IPS DF 19.7 (cell line): ENCODE measurements at regions not wholly inside any gene's neighbourhood (a gene's known extent, or its start where the extent isn't known, plus 50 kb on each side); places are given as distances from the start of the nearest gene placed in this dataset.

Experiments
- DNase-seq: peaks from one replicate; pipeline ENCODE4 v3.0.0-alpha.2; 2013; ENCODE audit warnings: low read depth, low spot score

DNA sequence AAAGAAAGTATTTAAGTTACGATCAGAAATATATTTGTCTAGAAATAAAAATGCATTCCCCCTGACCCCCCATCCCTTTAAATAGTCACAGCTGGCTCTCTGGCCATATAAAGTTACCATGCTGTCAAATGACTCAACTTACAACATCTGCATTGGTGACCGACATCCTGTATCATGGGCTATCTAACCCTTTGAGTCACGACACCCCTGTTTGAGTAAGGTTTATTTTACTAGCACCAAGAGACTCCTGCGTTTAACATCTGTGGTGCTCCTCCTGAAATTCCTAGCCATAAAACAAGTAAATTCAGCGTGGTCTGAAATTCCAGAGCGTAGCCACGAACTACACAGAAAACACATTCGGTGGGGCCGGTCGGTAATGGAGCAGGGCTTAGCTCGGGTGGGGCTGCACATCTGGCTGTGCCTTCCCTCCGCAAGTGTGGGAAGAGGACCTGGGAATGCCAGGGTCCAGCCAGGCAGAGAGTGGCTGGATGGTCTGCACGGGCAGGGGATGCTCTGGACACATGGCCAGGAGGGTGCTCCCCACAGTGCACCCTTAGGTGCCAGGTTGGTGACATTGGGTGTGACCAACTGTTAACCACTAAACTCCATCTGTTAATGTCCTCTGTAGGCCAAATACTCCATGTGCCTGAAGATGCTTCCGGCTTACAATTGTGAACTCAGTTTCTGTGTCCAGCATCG is 53.0 kb upstream of the CLDN14 start:
- no peak for DNase-seq

DNA sequence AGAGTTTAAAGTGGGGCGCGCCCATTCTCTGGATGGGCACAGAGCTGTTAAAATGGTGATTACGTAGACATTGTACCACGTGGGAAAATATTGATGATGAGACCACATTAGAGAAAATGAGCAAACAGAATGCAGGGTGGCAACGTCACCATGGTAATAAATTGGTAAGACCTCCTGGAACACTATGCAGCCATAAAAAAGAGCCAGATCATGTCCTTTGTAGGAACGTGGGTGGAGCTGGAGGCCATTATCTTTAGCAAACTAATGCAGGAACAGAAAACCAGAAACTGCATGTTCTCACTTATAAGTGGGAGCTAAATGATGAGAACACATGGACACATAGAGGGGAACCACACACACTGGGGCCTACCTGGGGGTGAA is 53.5 kb upstream of the CLDN14 start:
- no peak for DNase-seq

DNA sequence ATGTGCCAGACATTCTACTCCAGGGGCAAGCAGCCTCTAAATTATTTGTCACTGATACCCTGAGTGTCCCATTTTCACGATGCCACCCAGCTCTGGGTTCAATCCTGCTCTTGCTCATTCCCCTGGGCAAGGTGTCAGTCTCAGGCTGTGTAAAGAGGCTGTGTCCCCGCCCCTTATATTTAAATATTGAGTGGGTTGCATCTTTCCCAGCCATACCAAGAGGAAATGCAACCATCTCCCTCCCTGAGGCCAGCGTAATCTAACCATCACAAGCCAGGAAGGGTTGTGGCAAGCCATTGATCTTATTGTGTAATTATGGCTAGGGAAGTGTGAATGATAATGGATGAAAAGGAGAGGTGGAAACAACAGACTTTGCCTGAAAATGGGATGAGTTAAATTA is 54.7 kb upstream of the CLDN14 start:
- DNase-seq = no peak

DNA sequence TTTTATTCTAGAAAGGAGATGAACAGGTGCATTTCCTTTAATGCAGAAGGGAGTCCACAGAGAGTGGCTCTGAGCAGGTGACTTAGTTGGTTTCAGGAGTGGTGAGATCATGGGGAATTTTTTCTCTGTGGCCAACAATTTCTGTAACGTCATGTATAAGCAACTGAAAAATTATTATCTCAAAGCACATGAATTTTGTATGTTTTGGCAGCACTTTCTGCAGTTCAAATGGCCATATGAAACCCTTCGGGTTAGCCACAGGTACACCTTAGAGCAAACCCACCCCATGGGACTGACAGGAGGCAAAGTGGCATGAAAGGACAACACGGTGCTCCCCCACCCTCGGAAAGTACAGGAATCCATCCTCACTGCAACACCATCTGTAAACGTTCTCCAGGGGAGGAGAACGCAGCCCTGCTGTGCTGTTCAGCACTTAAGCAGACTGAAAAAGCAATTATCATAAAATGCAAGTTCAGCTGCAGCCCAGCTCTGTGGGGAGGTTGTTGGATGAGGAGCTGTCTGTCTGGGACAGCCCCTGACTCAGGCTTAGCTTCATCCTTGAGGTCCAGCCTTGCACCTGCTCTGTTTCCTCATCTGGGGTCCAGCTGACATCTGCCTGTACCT is 55.8 kb upstream of the CLDN14 start:
- DNase-seq = no peak

DNA sequence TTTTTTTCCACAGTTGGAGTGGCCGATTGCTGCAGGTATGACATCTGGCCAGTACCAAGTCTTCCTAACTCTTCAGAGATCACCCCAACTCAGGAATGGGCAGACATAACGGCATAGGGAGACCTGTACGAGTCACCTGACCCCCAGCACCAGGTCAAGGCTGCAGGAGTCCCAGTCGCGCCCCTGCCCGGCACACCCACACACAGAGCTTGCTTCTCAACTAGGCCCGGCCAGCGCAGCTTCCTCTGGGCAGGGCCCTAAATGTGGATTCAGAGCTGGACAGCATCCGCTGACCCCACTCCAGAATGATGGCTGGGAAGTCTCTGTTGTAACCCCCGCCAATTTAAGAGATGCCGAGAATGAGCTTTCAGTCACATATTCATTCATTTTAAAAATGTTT is 58.8 kb upstream of the CLDN14 start:
- DNase-seq = no peak

DNA sequence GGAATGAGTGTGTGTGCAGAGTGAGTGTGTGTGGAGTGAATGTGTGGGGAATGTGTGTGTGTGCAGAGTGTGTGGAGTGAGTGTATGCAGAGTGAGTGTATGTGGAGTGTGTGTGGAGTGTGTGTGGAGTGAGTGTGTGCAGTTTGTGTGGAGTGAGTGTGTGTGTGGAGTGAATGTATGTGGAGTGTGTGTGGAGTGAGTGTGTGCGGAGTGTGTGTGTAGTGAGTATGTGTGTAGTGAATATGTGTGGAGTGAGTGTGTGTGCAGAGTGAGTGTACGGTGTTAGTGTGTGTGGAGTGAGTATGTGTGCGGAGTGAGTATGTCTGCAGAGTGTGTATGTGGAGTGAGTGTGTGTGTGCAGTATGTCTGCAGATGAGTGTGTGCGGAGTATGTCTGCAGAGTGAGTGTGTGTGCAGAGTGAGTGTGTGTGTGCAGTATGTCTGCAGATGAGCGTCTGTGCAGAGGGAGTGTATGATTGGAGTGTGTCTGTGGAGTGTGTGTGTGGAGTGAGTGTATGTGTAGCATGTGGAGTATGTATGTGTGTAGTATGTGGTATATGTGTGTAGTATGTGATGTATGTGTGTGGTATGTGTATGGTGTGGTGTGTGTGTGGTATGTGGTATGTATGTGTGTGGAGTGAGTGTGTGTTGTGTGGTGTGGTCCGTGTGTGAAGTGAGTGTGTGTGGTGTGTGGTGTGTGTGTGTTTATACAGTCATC is 59.7 kb upstream of the CLDN14 start:
- DNase-seq = no peak

DNA sequence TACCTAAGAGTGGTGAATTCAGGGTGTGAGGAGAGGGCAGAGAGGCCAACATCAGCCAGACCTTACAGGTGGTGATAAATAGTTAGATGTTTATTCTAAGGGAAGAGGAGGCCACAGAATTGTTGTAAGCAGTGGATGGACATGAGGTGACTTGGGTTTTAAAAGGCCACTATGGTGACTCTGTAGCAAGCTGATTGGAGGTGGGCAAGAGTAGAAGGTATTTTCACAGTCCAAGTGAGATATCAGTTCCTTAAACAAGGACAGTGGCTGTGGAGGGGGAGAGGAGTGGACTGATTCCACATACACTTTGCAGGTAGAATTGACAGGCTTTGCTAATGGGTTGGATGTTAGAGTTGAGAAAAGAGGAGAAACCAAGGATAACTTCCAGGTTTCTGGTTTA is 60.8 kb upstream of the CLDN14 start:
- DNase-seq = no peak

DNA sequence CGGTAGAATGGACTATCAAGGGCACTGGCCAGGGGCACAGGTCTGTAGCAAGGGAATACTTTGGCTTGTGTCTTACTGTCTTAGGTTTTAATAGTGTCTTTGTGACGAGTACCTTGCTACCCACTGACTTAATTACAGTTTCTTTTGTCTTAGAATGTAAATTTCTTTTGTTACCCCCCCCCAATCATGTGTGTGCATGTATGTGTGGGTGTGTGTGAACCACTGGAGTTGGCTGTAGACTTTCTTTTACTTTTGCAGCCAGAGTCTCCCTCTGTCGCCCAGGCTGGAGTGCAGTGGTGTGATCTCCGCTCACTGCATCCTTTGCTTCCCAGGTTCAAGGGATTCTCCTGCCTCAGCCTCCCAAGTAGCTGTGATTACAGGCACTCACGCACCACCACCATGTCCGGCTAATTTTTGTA is 61.8 kb upstream of the CLDN14 start:
- no peak for DNase-seq

DNA sequence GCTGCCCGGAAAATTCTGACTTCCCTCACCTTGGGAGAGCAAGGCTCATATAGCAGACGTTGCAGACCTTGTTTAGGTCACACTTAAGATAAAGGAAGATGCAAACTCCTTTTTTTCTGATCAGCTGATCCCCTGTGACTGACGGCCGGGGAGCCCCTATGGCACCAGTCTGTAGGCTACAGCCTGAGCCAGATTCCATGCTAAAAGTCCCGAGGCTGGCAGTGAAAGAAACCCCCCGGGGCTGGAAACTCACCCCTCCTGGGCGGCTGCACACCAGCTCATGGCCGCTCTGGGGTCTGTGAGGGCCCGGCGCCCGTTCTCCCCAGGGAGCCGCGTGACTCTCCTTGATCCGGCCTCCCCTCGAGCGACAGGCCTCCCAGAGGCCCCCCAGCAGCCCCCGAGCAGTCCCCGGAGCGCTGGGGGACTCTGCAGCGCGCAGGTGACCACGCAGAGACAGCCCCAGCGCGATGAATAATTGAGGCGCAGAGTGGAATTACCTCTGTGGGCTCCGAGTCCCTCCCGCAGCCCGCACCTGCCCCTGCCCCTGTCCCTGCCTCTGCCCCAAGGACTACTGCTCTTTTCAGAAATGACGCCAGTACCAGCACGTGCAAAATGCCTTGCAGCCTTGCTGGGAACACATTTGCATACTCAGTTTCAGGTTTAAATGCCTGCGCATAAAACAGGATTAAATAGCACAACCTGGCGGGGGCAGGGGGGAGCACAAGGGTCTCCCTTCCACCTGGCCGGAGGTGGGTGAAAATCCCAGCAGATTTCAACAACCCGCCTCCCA is 62.6 kb upstream of the CLDN14 start:
- peak; percentile 25 for DNase-seq

DNA sequence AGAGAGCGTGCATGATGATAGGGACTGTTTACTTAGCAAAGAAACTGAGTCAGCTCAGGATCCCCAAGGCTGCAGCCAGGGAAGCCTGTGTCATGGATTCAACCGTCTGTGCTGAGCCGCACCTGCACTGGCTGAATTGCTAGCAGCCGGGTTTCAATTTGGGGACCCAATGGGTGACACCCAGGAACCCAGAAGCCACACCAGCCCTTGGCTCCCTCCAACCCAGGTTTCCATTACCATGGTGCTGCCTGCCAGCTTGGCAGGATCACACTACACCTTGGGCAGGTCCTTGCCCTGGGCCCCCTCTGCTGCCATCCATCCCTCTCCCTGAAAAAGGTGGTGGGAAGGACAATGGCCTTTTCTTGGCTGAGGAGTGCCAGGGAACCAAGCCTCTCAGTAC is 64.0 kb upstream of the CLDN14 start:
- DNase-seq = no peak

DNA sequence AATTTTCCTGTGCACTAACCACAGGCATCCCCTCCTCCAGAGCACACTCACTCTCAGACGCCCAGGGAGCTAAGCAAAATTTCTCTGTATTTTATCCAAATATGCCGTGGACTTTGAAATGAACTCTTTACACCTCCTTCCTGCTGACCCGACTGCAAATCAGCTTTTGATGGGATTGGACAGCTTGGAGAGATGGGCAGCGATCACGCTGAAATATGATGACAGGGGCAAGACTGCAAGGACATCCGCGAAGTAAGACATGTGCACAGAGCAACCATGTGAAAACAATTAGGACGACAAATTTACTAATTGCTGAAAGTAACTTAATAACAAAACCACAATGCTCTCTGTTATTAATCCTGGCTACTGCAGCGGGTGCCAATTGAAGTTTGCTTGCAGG is 64.6 kb upstream of the CLDN14 start:
- no peak for DNase-seq

DNA sequence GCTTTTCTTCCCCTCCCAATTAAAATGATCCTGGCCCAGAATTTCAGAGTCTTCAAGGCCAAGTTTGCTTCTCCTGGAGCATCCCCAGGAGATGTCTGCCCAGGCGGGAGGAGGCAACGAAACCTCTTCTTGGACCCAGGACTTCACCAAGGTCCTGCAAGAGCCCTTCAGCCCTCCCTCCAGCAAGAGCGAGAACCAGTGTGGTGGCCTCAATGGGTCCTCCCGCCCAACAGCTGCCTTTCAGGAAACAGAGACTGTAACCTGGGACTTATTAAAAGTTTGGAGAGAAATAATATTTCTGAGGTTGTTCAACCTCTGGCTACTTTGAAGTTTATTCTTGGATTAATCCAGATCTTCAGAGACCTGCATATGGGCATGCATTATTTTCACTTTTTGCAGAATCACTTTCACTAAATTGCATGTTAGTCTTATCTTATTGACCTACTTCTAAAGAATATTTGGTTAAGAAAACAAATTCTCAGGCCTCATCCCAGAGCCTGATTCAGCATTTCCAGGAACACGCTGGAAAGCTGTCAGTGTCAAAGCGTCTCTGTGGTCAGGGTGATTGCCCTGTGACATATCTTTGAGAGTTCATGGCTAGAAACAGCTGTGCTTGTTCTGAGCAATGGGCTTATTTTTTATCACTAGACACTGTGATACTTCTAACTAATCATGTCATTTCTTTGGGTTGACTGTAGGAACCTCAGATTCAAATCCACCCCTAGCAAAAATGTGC is 66.0 kb upstream of the CLDN14 start:
- DNase-seq = no peak

DNA sequence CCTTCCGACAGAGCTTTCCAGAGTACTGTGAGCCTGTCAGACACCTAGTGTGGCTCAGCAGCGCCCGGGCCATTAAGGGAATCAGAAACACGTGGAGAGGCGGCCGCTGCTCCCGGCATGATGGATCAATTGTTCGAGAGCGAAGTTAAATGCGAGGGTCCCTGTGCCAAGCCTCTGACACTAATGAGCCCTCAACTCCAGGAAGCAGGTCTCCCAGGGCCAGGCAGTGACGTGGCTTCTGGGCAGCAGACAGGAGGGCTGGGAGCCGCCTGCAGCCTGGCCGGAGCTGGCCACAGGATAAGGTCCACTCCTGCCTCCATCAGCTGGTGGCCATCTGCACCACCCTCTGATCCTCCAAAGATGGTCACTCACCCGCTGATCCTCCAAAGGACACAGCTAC is 67.5 kb upstream of the CLDN14 start:
- no peak for DNase-seq

DNA sequence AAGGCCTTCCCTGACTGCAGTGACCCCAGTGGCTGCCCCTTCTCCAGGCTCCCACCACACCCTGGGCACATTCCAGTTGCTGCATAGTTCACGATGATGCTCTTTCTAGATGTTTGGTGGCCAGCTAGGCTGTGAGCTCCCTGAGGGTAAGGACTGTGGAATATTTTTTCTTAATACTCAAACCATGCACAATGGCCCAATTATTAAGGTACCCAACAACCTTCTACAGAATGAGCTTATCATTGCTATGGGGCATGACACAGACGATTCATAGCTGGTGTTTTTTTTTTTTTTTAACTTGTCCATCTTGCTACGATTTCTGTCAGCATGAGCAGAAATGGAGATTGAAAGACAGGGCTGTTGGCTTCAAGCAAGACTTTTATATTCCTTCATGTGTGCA is 68.9 kb upstream of the CLDN14 start:
- DNase-seq = no peak

DNA sequence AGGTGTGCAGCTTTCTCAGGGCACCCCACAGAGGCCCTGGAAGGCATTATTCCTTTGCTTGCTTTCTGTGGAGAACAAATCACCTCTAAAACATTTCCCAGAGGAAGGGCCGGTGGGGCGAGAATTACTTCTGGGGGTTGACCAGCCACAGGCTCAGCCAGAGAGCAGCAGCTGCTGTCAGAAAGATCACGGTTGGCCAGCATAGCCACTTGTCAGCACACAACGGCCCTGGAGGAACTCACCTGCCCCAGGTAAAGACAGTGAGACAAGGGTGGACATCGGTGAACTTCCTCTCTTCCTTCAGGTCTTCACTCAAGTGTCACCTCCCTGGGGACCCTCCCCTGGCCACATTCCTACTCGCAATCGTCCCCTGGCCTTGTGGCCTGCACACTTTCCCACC is 69.5 kb upstream of the CLDN14 start:
- no peak for DNase-seq

DNA sequence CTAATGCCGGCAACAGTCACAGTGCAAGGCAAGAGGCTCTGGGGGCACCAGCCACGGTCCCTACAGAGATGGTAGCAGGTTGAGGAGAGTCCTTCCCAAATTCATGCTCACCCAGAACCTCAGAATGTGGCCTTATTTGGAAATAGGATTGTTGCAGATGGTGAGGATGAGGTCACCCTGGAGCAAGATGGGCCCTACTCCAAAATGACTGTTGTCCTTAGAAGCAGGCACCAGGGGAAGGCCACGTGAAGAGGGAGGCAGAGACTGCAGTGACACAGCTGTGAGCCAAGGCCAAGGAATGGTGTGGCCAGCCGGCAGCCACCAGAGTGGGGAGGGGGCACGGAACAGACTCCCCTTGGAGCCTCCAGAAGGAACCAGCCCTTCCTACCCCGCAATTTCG is 70.8 kb upstream of the CLDN14 start:
- DNase-seq = no peak

DNA sequence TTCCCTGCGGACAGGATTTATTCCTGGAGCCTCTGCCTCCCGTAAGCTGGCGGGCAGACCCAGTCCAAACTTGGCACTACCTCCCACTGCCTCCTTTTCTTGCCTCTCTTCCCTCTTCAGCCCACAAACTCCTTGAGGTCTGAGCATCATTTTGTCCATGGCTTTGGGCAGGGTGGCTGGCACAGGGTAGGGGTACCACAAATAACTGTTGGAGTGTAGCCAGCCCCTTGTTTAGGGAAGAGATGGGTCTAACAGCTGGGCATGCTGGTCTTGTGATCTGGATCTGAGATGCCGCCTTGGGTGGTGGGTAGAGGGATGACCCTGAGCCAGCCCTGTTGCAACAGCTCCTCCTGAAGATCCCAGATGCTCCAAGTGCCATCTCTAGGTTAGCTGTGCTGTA is 71.4 kb upstream of the CLDN14 start:
- DNase-seq = no peak

DNA sequence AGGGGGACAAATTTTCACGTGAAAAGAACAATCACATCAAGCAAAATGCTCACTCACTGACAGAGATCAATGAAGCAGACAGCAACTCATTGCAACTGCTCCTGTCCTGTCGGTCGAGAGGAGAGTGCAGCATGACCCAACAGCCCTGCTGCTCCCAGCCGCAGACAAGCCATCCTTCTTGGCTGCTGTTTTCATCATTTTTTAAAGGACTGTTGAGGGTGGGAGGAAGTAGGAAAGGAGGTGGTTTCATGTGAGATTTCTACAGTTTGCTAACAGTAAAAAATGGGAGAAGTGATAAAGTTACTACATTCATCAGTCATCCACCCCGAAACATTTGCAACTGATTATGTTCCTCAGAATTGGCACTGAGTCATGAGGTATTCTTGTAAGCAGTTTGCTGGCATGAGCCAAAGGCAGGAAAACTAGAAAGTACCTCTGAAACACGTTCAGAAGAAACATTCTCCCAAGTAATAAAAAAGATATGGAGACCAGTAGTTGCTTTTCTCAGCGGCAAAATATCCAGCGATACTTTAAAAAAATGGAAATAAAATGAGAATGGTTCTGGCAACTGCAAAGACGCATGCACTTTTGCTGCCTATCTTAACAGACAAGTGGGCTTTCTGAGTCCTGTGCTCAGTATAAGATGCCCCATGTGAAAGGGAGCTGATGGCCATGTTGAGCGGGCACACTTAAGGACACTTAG is 72.0 kb upstream of the CLDN14 start:
- DNase-seq = no peak

DNA sequence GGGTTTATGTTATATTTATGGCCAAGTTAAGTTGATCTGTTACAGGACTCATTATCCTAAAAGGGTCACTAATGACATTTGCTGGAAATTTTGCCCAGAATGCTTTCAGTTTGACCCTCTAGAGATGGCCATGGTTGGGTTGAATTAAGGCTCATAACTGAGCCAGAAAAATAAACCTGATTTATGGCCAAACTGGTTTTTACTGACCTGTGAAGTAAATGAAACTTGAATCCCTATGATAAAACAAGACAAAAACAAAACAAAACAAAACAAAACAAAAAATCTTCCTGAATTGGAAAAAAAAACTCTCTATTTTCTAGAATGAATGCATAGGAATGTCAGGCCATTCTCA is 72.5 kb upstream of the CLDN14 start:
- DNase-seq = no peak

DNA sequence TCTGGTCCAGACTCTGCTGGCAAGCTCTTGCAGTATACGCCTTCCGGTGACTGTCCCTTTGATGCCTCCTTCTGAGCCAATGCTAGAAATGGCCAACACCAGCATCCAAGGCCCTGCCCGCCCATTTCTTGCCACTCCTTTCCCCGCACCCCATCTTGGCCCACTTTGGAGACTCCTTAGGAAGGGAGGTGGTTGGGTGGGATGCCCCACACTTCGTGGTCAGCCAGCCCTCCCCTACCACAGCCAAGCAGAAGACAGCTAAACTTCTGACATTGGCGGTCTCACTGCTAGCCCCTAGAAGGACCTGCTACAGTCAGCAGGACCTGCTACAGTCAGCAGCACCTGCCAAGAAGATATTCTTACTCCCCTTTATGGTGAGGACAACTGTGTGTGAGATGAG is 73.5 kb upstream of the CLDN14 start:
- no peak for DNase-seq
